ENCODE measurements at regions not wholly inside any gene's neighbourhood (a gene's known extent, or its start where the extent isn't known, plus 50 kb on each side); places are given as distances from the start of the nearest gene placed in this dataset.

GRCh38 chr9:18208166-18209059 is 265.5 kb upstream of the ADAMTSL1 start:
- Histone ChIP-seq H3K4me3 (no peak overlapping the region), H3K4me1 (no peaks in the 10 kb centered on the region), H3K9me3 (no peaks in the 10 kb centered on the region), H3K27ac (no peak overlapping the region), H3K36me3 (no peaks in the 10 kb centered on the region), H3K27me3 (no peaks in the 10 kb centered on the region)
- intact Hi-C loops (cut with DNase I; ENCODE audit: low total_unique reads) (no loop called here), in situ Hi-C loops (cut with MboI; ENCODE audit: low sequenced_read_pairs in 4 of 4) (loop anchor here in 3 of 4 donors (5.0 to 25.0 kb wide), 3 partner anchors 396 to 671 kb away; no protein-coding TSS in a partner anchor)
- no peak for DNase-seq
- ATAC-seq, result no peak
- TF ChIP-seq POLR2A (IDR thresholded peaks at IDR 0.05) (no peak), CTCF (IDR thresholded peaks at IDR 0.05 in 4 of 5, conservative IDR thresholded peaks at IDR 0.05 in 1 of 5) (no peak)

GRCh38 chr9:18215626-18216025 is 258.3 kb upstream of the ADAMTSL1 start:
- H3K27me3 ChIP-seq, result no peaks in the 10 kb centered on the region
- no peaks in the 10 kb centered on the region for H3K4me1 ChIP-seq
- H3K4me3 ChIP-seq, result no peak overlapping the region
- in situ Hi-C loops (cut with MboI; ENCODE audit: low sequenced_read_pairs in 4 of 4), result loop anchor here (10.0 to 25.0 kb wide), 3 partner anchors 401 to 678 kb away; no protein-coding TSS in a partner anchor
- TF ChIP-seq POLR2A (IDR thresholded peaks at IDR 0.05) (no peak), CTCF (IDR thresholded peaks at IDR 0.05 in 4 of 5, conservative IDR thresholded peaks at IDR 0.05 in 1 of 5) (no peak)
- no peak for ATAC-seq
- intact Hi-C loops (cut with DNase I; ENCODE audit: low total_unique reads), result no loop called here
- DNase-seq, result no peak
- H3K36me3 ChIP-seq, result no peaks in the 10 kb centered on the region
- no peaks in the 10 kb centered on the region for H3K9me3 ChIP-seq
- no peak overlapping the region for H3K27ac ChIP-seq

GRCh38 chr9:18216376-18216775 is 257.6 kb upstream of the ADAMTSL1 start:
- in situ Hi-C loops (cut with MboI; ENCODE audit: low sequenced_read_pairs in 4 of 4), result loop anchor here (10.0 to 25.0 kb wide), 3 partner anchors 402 to 679 kb away; no protein-coding TSS in a partner anchor
- ATAC-seq, result no peak

GRCh38 chr9:18228101-18228500 is 245.9 kb upstream of the ADAMTSL1 start:
- no peak for DNase-seq
- Histone ChIP-seq H3K4me3 (no peak overlapping the region), H3K27ac (no peak overlapping the region), H3K27me3 (no peaks in the 10 kb centered on the region), H3K4me1 (no peaks in the 10 kb centered on the region), H3K9me3 (no peaks in the 10 kb centered on the region), H3K36me3 (no peaks in the 10 kb centered on the region)
- intact Hi-C loops (cut with DNase I; ENCODE audit: low total_unique reads) (no loop called here), in situ Hi-C loops (cut with MboI; ENCODE audit: low sequenced_read_pairs in 4 of 4) (no loop called here)
- TF ChIP-seq CTCF (IDR thresholded peaks at IDR 0.05 in 4 of 5, conservative IDR thresholded peaks at IDR 0.05 in 1 of 5) (no peak), POLR2A (IDR thresholded peaks at IDR 0.05) (no peak)
- ATAC-seq, result no peak

More at GRCh38 chr9:18216376-18216775, 257.6 kb upstream of the ADAMTSL1 start:
- Histone ChIP-seq H3K36me3 (no peaks in the 10 kb centered on the region), H3K27me3 (no peaks in the 10 kb centered on the region), H3K4me3 (no peak overlapping the region), H3K4me1 (no peaks in the 10 kb centered on the region), H3K9me3 (no peaks in the 10 kb centered on the region), H3K27ac (no peak overlapping the region)
- no peak for DNase-seq
- intact Hi-C loops (cut with DNase I; ENCODE audit: low total_unique reads), result no loop called here
- TF ChIP-seq POLR2A (IDR thresholded peaks at IDR 0.05) (no peak), CTCF (IDR thresholded peaks at IDR 0.05 in 4 of 5, conservative IDR thresholded peaks at IDR 0.05 in 1 of 5) (no peak)
